GM18520 (cell line): ENCODE measurements at regions not wholly inside any gene's neighbourhood (a gene's known extent, or its start where the extent isn't known, plus 50 kb on each side); places are given as distances from the start of the nearest gene placed in this dataset.
"Not testable (repeated sequence)": the region's sequence is repeated elsewhere in the genome, so short reads cannot be mapped to it uniquely, and the experiment has no call there.

Experiments
- ATAC-seq: cut with Tn5 transposase; IDR thresholded peaks from one replicate; pipeline ENCODE4 v1.9.1; 2021; ENCODE audit not compliant: unreplicated experiment

GRCh38 chr14:44620121-44621019 lies 113.3 kb upstream of the FSCB start:
- ATAC-seq, result no peak

GRCh38 chr14:44616204-44616603 lies 109.1 kb upstream of the FSCB start:
- no peak for ATAC-seq

DNA sequence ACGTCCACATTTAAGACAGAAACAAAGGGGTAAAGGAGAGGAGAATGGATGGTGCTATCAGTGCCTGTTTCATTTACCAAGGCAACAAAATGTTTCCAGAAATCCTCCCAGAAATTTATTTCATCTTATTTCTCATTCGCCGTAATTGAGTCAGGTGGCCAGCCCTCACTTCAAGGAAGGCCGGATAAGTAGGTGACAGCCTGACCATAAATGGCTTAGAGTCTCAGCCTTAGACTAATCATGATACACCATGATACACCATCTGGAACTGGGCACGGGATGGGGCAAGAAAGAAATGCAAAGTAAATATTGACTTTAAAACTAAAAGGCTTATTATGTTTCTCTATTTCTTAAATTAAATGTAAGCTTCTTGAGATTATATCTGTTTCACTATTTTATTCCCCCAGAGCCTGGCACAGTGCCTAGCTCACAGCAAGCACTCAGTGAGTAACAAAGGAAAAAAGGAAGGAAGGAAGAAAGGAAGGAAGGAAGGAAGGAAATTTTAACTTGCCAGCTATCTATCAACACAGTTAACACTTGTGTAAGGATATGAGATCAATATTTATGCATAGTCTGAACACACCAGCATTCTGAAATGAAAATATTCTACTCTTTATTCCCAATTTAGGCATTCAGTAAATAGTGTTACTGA lies 106.1 kb upstream of the FSCB start:
- ATAC-seq, result no peak

DNA sequence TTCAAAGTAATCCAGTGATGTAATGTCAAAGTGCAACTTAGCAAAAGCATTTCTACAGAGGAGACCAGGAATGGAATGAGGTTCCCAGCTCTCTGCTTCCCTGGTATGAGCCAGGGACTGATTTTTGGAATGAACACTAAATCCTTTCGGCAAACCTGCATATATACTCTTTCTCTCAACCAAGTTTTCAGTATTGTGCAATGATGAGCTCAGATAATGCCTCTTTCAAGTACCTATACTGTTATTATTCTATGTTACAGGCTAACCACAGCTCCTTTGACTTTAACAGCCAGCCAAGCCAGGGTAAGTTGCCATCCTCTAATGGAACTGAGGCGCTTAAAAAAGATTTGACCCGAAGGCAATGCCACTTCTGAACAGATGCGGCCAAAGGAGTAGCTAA lies 104.9 kb upstream of the FSCB start:
- no peak for ATAC-seq

DNA sequence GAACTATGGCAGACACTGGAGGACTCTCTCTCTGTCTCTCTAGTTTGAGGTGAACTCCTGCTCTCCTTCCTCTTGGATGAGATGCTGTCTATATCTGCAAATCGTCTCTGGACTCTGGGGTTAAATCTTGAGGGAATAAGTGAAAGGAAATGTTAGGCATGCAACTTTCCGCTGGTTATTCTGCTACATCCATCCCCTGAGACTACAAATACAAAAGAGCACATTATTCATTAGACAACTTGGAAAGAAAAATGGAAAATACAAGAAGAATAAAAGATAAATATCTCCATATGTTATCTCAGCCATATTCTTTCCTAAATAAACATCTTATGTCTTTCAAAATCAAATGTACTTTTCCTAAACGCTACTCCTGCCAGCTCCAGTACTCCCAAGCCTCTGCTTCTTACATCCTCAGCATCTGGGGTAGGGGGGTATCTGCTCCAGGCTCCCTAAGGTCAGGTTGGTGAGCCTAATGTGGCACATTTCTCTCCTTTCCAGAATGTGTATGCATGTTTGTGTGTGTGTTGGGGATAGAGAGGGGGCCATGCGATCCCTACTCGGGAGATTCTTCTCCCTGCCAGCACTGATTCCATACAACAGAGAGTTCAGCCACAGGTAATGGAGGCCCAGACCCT lies 102.9 kb upstream of the FSCB start:
- ATAC-seq, result no peak

DNA sequence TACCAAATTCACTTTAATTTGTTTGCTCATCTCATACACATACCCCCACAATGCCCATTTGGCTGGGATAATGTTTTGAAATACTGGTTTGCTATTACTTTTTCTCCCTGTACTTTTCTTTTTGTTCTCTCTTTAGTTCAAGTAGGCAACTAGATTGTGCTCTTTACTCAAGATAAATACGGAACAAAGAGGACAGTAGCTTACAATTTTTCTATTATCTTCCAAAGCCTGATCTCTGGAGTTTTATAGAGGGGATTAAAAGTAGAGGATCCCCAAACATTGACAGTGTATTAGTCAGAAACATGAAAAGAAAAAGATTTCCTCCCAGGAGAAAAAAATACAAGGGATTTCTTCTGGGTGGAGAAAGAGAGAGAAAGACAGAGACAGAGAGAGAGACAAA lies 102.1 kb upstream of the FSCB start:
- ATAC-seq, result no peak

- ATAC-seq, result no peak
These were observed 100.6 kb upstream of the FSCB start for GRCh38 chr14:44607701-44608100.

DNA sequence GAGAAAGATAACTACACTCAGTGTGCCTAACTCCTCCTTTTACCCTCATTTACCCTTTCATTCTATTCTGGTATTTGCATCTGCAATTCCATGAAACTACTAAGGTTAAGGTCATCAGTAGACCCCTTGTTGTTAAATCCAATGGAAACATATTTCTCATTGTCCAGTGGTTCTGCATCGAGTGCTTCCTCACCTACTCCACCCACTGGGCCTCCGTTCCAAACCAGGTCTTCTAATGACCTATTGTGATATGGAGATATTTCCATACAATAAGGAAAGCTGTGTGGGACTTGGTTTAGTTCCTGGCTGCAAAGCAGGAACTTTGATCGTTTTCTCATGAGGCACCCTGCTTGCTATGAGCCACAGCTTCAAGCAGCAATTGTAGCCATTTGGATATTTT lies 99.5 kb upstream of the FSCB start:
- ATAC-seq, result no peak

DNA sequence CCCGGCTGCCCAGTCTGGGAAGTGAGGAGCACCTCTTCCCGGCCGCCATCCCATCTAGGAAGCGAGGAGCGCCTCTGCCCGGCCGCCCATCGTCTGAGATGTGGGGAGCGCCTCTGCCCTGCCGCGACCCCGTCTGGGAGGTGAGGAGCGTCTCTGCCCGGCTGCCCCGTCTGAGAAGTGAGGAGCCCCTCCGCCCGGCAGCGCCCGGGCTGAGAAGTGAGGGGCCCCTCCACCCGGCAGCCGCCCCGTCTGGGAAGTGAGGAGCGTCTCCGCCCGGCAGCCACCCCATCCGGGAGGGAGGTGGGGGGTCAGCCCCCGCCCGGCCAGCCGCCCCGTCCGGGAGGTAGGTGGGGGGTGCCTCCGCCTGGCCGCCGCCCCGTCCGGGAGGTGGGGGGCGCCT lies 94.2 kb upstream of the FSCB start:
- ATAC-seq, result not testable (repeated sequence)

DNA sequence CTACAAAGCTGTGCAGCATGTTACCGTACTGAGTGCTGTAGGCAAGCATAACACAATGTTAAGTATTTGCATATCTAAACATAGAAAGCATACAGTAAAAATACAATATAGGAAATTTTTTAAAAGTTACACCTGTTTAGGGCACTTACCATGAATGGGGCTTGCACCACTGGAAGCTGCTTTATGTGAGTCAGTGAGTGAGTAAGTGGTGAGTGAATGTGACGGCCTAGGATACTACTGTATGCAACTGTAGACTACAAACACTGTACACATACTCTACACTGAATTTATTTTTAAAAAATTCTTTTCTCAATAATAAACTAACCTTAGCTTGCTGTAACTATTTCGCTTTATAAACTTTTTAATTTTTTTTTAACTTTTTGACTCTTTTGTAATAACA lies 82.1 kb upstream of the FSCB start:
- no peak for ATAC-seq

GRCh38 chr14:44586910-44587309 lies 79.8 kb upstream of the FSCB start:
- no peak for ATAC-seq

- no peak for ATAC-seq
These were observed 69.3 kb upstream of the FSCB start for GRCh38 chr14:44576356-44576755.

GRCh38 chr14:44567997-44568396 lies 60.9 kb upstream of the FSCB start:
- no peak for ATAC-seq

DNA sequence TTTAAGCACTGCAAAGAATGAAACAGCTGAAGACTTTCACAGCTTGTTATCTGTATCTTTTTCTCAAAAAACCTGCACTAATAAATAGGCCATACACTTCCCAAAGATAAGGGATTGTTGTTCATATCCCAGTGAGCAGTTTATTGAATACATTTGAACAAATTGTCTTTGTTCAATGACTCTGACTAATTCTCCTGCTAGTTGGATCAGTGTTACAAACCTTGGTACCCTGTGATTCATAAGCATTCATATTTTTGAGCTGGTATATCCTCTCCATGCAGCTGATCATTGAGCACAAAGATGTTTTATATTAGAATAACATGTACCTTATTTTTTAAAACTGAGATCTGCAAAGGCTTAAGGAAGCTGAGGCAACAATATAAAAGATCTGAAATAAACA lies 58.9 kb upstream of the FSCB start:
- ATAC-seq, result no peak

DNA sequence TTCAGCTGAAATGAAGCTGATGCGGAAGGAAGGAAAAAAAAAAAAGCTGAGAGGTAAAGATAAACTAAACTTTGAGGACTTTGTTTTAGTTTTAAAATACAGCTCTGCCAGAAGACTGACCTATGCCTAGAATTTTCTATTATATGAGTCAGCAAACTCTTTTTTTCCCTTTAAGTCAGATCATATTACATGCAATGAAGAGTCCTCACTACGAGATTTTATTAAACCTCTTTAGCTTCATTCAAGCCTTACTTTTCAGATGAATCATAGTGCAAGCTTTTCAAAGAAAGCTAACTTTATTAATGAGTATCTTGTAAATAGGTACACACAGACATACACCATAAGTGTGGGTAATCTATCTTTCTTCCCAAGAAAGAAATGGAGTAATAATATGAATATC lies 57.8 kb upstream of the FSCB start:
- no peak for ATAC-seq
